MCF 10A (cell line): ENCODE measurements at regions not wholly inside any gene's neighbourhood (a gene's known extent, or its start where the extent isn't known, plus 50 kb on each side); places are given as distances from the start of the nearest gene placed in this dataset.

ENCODE experiments used
- BruUV-seq: library from RNA; stranded (reverse); fragments of 400-500 nt; replicated peaks from 2 replicates; lab custom pipeline; 2021; lab: Mats Ljungman, UMichigan
- CTCF ChIA-PET: fragments of 300-600 bp; sonication (Branson Sonifier 250); formaldehyde crosslinking; extraction: SDS; loops from one replicate; lab custom pipeline; 2021; ENCODE audit warnings: antibody characterized with exemption, inconsistent platforms; lab: Yijun Ruan, JAX
- POLR2A ChIA-PET: fragments of 300-600, 350-650 bp; sonication (Branson Sonifier 250); formaldehyde crosslinking; extraction: SDS; loops from one replicate; lab custom pipeline; 2020; ENCODE audit warnings: antibody characterized with exemption, inconsistent platforms; lab: Yijun Ruan, JAX
- DNase-seq: peaks from one replicate; pipeline ENCODE4 v3.0.0-alpha.2; 2018; ENCODE audit not compliant: unreplicated experiment
- H3K27ac Mint-ChIP-seq: one replicate; pipeline ENCODE4 v1.8.0; 2022; ENCODE audit warnings: mild to moderate bottlenecking, low read depth, mixed read lengths; ENCODE audit not compliant: unreplicated experiment
- H3K27me3 Mint-ChIP-seq: one replicate; pipeline ENCODE4 v1.8.0; 2022; ENCODE audit warnings: mixed read lengths; ENCODE audit not compliant: insufficient read depth, unreplicated experiment
- H3K36me3 Mint-ChIP-seq: one replicate; pipeline ENCODE4 v1.8.0; 2022; ENCODE audit warnings: mild to moderate bottlenecking, moderate library complexity, mixed read lengths; ENCODE audit not compliant: insufficient read depth, unreplicated experiment
- H3K4me1 Mint-ChIP-seq: one replicate; pipeline ENCODE4 v1.8.0; 2022; ENCODE audit warnings: mixed read lengths; ENCODE audit not compliant: insufficient read depth, unreplicated experiment
- H3K4me3 Mint-ChIP-seq: one replicate; pipeline ENCODE4 v1.8.0; 2022; ENCODE audit warnings: mild to moderate bottlenecking, moderate library complexity, mixed read lengths; ENCODE audit not compliant: unreplicated experiment
- H3K9me3 Mint-ChIP-seq: one replicate; pipeline ENCODE4 v1.8.0; 2022; ENCODE audit warnings: mixed read lengths; ENCODE audit not compliant: unreplicated experiment
- CTCF ChIP-seq: fragments of 200-600 bp; IDR thresholded peaks from one replicate; pipeline ENCODE4 v1.8.0; 2022; ENCODE audit warnings: antibody characterized with exemption, mild to moderate bottlenecking; ENCODE audit not compliant: unreplicated experiment
- intact Hi-C: fragments of 100-400 bp; cut with micrococcal nuclease; formaldehyde crosslinking; loops from 2 replicates; pipeline ENCODE4 v1.14.1; 2022

- Mint-ChIP-seq H3K4me3 (no peak overlapping the region), H3K9me3 (no peaks in the 10 kb centered on the region), H3K4me1 (no peaks in the 10 kb centered on the region), H3K27ac (no peak overlapping the region), H3K36me3 (no peaks in the 10 kb centered on the region), H3K27me3 (peaks cover 17% of the 10 kb centered on the region)
- TF ChIP-seq CTCF = no peak
- ChIA-PET POLR2A (interaction anchor here (1.2 kb wide), 1 partner anchor 9 kb away, joined by 3 read pairs; no protein-coding TSS in a partner anchor), CTCF (interaction anchor here (0.7 to 2.5 kb wide), 5 partner anchors 16 to 92 kb away, joined by 3 to 10 read pairs (median 3); no protein-coding TSS in a partner anchor)
- intact Hi-C loops = no loop called here
- no TSS peak for BruUV-seq
- no peak for DNase-seq
These were observed 185.1 kb upstream of the CSF3R start for GRCh38 chr1:36667836-36668235.

DNA sequence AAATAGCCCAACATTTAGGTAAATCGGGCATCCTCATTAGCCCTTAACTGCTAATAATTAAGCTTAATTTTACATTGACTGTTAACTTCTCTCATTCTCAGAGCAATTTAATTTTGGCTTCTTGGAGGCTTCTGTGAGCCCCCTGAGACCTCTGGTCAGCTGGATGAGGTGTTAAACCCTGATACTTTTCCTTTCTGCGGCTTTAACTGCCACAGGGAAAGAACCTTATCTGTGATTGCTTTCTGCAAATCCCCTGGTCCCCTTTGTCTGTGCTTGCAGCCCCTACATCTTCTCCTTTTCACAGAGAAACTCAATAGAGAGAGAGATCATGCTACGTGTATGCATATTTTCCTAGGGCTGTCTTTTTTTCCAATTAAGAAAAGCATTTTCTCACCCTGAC, 184.5 kb upstream of the CSF3R start:
- no peaks in the 10 kb centered on the region for H3K4me1 Mint-ChIP-seq
- no peak for TF ChIP-seq CTCF
- POLR2A ChIA-PET = interaction anchor here (1.2 kb wide), 1 partner anchor 9 kb away, joined by 3 read pairs; no protein-coding TSS in a partner anchor
- no peak overlapping the region for H3K4me3 Mint-ChIP-seq
- BruUV-seq = no TSS peak
- H3K27me3 Mint-ChIP-seq = peaks cover 23% of the 10 kb centered on the region
- H3K36me3 Mint-ChIP-seq = no peaks in the 10 kb centered on the region
- no peak for DNase-seq
- H3K27ac Mint-ChIP-seq = no peak overlapping the region
- H3K9me3 Mint-ChIP-seq = no peaks in the 10 kb centered on the region
- CTCF ChIA-PET = interaction anchor here (0.7 to 1.3 kb wide), 4 partner anchors 16 to 113 kb away, joined by 3 to 4 read pairs (median 3); no protein-coding TSS in a partner anchor
- intact Hi-C loops = no loop called here

DNA sequence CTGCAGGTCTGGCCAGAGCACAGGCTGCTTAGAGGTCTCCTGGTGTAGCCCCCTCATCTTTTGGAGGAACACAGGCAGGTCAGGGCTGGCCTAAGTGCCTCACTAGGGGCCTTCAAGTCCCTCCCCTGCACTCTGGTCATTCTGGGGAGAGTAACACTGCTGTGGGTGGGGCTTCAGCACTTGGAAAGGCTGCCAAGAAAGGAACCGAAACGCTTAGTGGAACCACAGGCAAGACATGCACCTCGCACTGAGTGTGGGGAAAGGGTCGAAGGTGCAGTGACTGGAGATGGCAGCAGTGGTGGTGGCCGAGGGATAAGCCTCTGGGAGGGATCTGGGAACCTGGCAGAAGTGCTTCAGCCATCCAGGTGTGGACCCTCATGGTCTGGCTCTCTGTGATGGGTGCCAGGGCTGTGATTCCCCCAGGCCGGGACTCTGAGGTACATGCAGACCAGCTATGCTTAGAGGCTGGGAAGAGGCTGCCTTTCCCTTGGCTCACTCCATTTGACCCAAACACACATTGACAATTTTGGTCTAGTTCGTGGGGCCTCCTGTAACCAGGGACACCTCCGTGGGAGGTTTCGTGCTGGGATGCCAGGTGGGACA, 182.9 kb upstream of the CSF3R start:
- no peaks in the 10 kb centered on the region for H3K36me3 Mint-ChIP-seq
- peaks cover 37% of the 10 kb centered on the region for H3K27me3 Mint-ChIP-seq
- no peak overlapping the region for H3K4me3 Mint-ChIP-seq
- POLR2A ChIA-PET = no interaction called here
- H3K4me1 Mint-ChIP-seq = no peaks in the 10 kb centered on the region
- no peak for DNase-seq
- intact Hi-C loops = no loop called here
- CTCF ChIA-PET = interaction anchor here (0.6 to 1.1 kb wide), 2 partner anchors 9 to 14 kb away, joined by 3 read pairs; no protein-coding TSS in a partner anchor
- BruUV-seq = no TSS peak
- H3K27ac Mint-ChIP-seq = no peak overlapping the region
- H3K9me3 Mint-ChIP-seq = no peaks in the 10 kb centered on the region
- no peak for TF ChIP-seq CTCF

DNA sequence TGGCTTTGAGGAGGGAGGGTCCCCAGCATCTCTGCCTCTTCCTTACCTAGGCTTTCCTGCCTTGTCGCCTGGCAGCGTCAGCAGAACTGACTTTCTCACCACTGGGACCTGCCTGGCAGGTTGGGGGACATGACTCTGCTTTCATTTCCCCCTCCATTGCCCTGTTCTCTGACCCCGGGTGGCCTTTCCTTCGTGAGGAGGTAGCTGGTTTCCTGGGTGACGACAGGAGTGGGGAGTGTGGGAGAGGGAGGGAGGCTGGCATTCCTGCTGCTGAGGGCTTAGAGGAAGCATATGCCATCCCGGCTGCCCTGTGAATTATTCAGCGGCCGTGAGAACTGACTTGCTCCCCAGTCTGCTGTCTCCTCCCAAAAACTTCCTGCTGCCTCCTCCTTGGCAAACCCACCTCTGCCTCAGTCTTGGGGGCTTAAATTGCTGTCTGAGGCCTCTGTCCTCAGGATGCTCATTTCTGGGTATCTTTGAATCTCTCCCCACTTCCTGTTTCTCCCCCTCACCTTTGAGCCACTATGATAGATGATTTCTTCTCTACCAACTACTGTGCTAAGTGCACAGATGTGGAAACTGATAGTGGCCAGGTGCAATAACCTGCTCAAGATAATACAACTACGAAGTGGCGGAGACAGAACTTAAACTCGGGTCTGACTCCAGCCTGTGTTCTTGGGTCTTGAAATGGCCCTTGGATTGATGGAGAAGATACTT, 182.0 kb upstream of the CSF3R start:
- ChIA-PET POLR2A (no interaction called here), CTCF (interaction anchor here (1.1 kb wide), 1 partner anchor 14 kb away, joined by 3 read pairs; no protein-coding TSS in a partner anchor)
- TF ChIP-seq CTCF = no peak
- BruUV-seq = no TSS peak
- H3K27ac Mint-ChIP-seq = no peak overlapping the region
- no peak overlapping the region for H3K4me3 Mint-ChIP-seq
- no peaks in the 10 kb centered on the region for H3K36me3 Mint-ChIP-seq
- intact Hi-C loops = no loop called here
- H3K4me1 Mint-ChIP-seq = no peaks in the 10 kb centered on the region
- DNase-seq = no peak
- no peaks in the 10 kb centered on the region for H3K9me3 Mint-ChIP-seq
- peaks cover 45% of the 10 kb centered on the region for H3K27me3 Mint-ChIP-seq
